SJCRH30 (cell line): ENCODE measurements at regions not wholly inside any gene's neighbourhood (a gene's known extent, or its start where the extent isn't known, plus 50 kb on each side); places are given as distances from the start of the nearest gene placed in this dataset.
"Not testable (repeated sequence)": the region's sequence is repeated elsewhere in the genome, so short reads cannot be mapped to it uniquely, and the experiment has no call there.

Experiments used
- DNase-seq, 2 experiments: peaks; one replicate each; pipeline ENCODE4 v3.0.0-alpha.2; 2015 to 2020
- H3K27ac ChIP-seq: fragments of 250-450 bp; sonication (Bioruptor Pico); 2 replicates; pipeline ENCODE4 v1.5.1; 2020; ENCODE audit warnings: mild to moderate bottlenecking, moderate library complexity
- H3K27me3 ChIP-seq: fragments of 250-450 bp; sonication (Bioruptor Pico); 2 replicates; pipeline ENCODE4 v1.5.1; 2020; ENCODE audit warnings: mild to moderate bottlenecking, moderate library complexity
- H3K36me3 ChIP-seq: fragments of 250-450 bp; sonication (Bioruptor Pico); 2 replicates; pipeline ENCODE4 v1.5.1; 2020; ENCODE audit warnings: mild to moderate bottlenecking, moderate library complexity
- H3K4me1 ChIP-seq: fragments of 250-450 bp; sonication (Bioruptor Pico); 2 replicates; pipeline ENCODE4 v1.5.1; 2020; ENCODE audit warnings: mild to moderate bottlenecking, moderate library complexity
- H3K4me3 ChIP-seq: fragments of 250-450 bp; sonication (Bioruptor Pico); 2 replicates; pipeline ENCODE4 v1.5.1; 2020; ENCODE audit warnings: mild to moderate bottlenecking, moderate library complexity
- H3K9me3 ChIP-seq: fragments of 250-450 bp; sonication (Bioruptor Pico); replicated peaks from 2 replicates; pipeline ENCODE4 v1.5.1; 2020; ENCODE audit warnings: mild to moderate bottlenecking, moderate library complexity

- Histone ChIP-seq H3K27ac (no peak overlapping the region), H3K36me3 (no peaks in the 10 kb centered on the region), H3K4me3 (no peak overlapping the region), H3K4me1 (peaks cover 9% of the 10 kb centered on the region; the same call in 1 of the 2 replicates), H3K27me3 (no peaks in the 10 kb centered on the region), H3K9me3 (no peaks in the 10 kb centered on the region)
- DNase-seq, result peak; percentile 9 to 40
Observed at GRCh38 chr1:244758708-244759107, 76.8 kb upstream of the COX20 start.

- DNase-seq, result no peak
- no peaks in the 10 kb centered on the region for H3K9me3 ChIP-seq
- H3K27me3 ChIP-seq, result no peaks in the 10 kb centered on the region
- peaks cover 9% of the 10 kb centered on the region; the same call in 1 of the 2 replicates for H3K4me1 ChIP-seq
- H3K27ac ChIP-seq, result no peak overlapping the region
- no peak overlapping the region for H3K4me3 ChIP-seq
- H3K36me3 ChIP-seq, result no peaks in the 10 kb centered on the region
Observed at GRCh38 chr1:244759158-244759557, 76.3 kb upstream of the COX20 start.

GRCh38 chr1:244760471-244760870 lies 75.0 kb upstream of the COX20 start:
- DNase-seq, result no peak
- H3K9me3 ChIP-seq, result no peaks in the 10 kb centered on the region
- H3K27ac ChIP-seq, result no peak overlapping the region
- no peak overlapping the region for H3K4me3 ChIP-seq
- no peaks in the 10 kb centered on the region for H3K27me3 ChIP-seq
- peaks cover 9% of the 10 kb centered on the region; the same call in 1 of the 2 replicates for H3K4me1 ChIP-seq
- no peaks in the 10 kb centered on the region for H3K36me3 ChIP-seq

- Histone ChIP-seq H3K4me3 (no peak overlapping the region), H3K4me1 (peaks cover 9% of the 10 kb centered on the region; the same call in 1 of the 2 replicates), H3K36me3 (no peaks in the 10 kb centered on the region), H3K9me3 (no peaks in the 10 kb centered on the region), H3K27me3 (no peaks in the 10 kb centered on the region), H3K27ac (no peak overlapping the region)
- DNase-seq, result no peak
Observed at GRCh38 chr1:244761279-244761678, 74.2 kb upstream of the COX20 start.

GRCh38 chr1:244762629-244763028 lies 72.8 kb upstream of the COX20 start:
- Histone ChIP-seq H3K27me3 (no peaks in the 10 kb centered on the region), H3K36me3 (no peaks in the 10 kb centered on the region), H3K9me3 (no peaks in the 10 kb centered on the region), H3K4me3 (no peak overlapping the region), H3K27ac (no peak overlapping the region), H3K4me1 (peaks cover 9% of the 10 kb centered on the region; the same call in 1 of the 2 replicates)
- no peak for DNase-seq

GRCh38 chr1:244768186-244768585 lies 67.3 kb upstream of the COX20 start:
- H3K36me3 ChIP-seq, result no peaks in the 10 kb centered on the region
- no peak for DNase-seq
- no peaks in the 10 kb centered on the region for H3K4me1 ChIP-seq
- no peaks in the 10 kb centered on the region for H3K27me3 ChIP-seq
- no peak overlapping the region for H3K27ac ChIP-seq
- no peak overlapping the region for H3K4me3 ChIP-seq
- no peaks in the 10 kb centered on the region for H3K9me3 ChIP-seq

GRCh38 chr1:244768804-244769203 lies 66.7 kb upstream of the COX20 start:
- Histone ChIP-seq H3K4me1 (no peaks in the 10 kb centered on the region), H3K27me3 (no peaks in the 10 kb centered on the region), H3K36me3 (no peaks in the 10 kb centered on the region), H3K27ac (no peak overlapping the region), H3K4me3 (no peak overlapping the region), H3K9me3 (no peaks in the 10 kb centered on the region)
- DNase-seq, result no peak

GRCh38 chr1:244770556-244770955 lies 64.9 kb upstream of the COX20 start:
- not testable (repeated sequence) for H3K27me3 ChIP-seq, H3K27ac ChIP-seq, H3K4me3 ChIP-seq, H3K4me1 ChIP-seq, H3K36me3 ChIP-seq, H3K9me3 ChIP-seq
- DNase-seq, result peak; percentile 17 to 56

- Histone ChIP-seq H3K36me3 (no peaks in the 10 kb centered on the region), H3K4me3 (no peak overlapping the region), H3K27me3 (no peaks in the 10 kb centered on the region), H3K27ac (no peak overlapping the region), H3K9me3 (no peaks in the 10 kb centered on the region), H3K4me1 (no peaks in the 10 kb centered on the region)
- no peak for DNase-seq
Observed at GRCh38 chr1:244773513-244773912, 61.9 kb upstream of the COX20 start.

- H3K27me3 ChIP-seq, H3K27ac ChIP-seq: not testable (repeated sequence)
Observed at GRCh38 chr1:244776783-244777182, 58.7 kb upstream of the COX20 start.

GRCh38 chr1:244778344-244778743 lies 57.1 kb upstream of the COX20 start:
- no peaks in the 10 kb centered on the region for H3K4me1 ChIP-seq
- no peak overlapping the region for H3K4me3 ChIP-seq
- DNase-seq, result no peak
- H3K36me3 ChIP-seq, result no peaks in the 10 kb centered on the region
- H3K9me3 ChIP-seq, result no peaks in the 10 kb centered on the region
- H3K27ac ChIP-seq, result no peak overlapping the region
- no peaks in the 10 kb centered on the region for H3K27me3 ChIP-seq

More at GRCh38 chr1:244776783-244777182, 58.7 kb upstream of the COX20 start:
- H3K36me3 ChIP-seq, H3K4me3 ChIP-seq, DNase-seq, H3K4me1 ChIP-seq, H3K9me3 ChIP-seq: not testable (repeated sequence)

- H3K4me1 ChIP-seq, result no peaks in the 10 kb centered on the region
- no peak overlapping the region for H3K27ac ChIP-seq
- no peak overlapping the region for H3K4me3 ChIP-seq
- no peaks in the 10 kb centered on the region for H3K9me3 ChIP-seq
- no peaks in the 10 kb centered on the region for H3K36me3 ChIP-seq
- DNase-seq, result no peak
- H3K27me3 ChIP-seq, result no peaks in the 10 kb centered on the region
Observed at GRCh38 chr1:244779410-244779809, 56.0 kb upstream of the COX20 start.

GRCh38 chr1:244780311-244780710 lies 55.1 kb upstream of the COX20 start:
- Histone ChIP-seq H3K9me3 (no peaks in the 10 kb centered on the region), H3K27ac (no peak overlapping the region), H3K36me3 (no peaks in the 10 kb centered on the region), H3K27me3 (no peaks in the 10 kb centered on the region), H3K4me3 (no peak overlapping the region), H3K4me1 (no peaks in the 10 kb centered on the region)
- DNase-seq, result no peak

- DNase-seq, result no peak
- Histone ChIP-seq H3K27ac (no peak overlapping the region), H3K4me3 (no peak overlapping the region), H3K4me1 (no peaks in the 10 kb centered on the region), H3K36me3 (no peaks in the 10 kb centered on the region), H3K9me3 (no peaks in the 10 kb centered on the region), H3K27me3 (no peaks in the 10 kb centered on the region)
Observed at GRCh38 chr1:244782056-244782455, 53.4 kb upstream of the COX20 start.

- H3K27ac ChIP-seq, result no peak overlapping the region
- DNase-seq, result no peak
- H3K36me3 ChIP-seq, result no peaks in the 10 kb centered on the region
- no peak overlapping the region for H3K4me3 ChIP-seq
- H3K9me3 ChIP-seq, result no peaks in the 10 kb centered on the region
- no peaks in the 10 kb centered on the region for H3K27me3 ChIP-seq
- no peaks in the 10 kb centered on the region for H3K4me1 ChIP-seq
Observed at GRCh38 chr1:244783138-244783537, 52.3 kb upstream of the COX20 start.
